Gastrocnemius medialis (tissue), 4 donors: ENCODE measurements at regions not wholly inside any gene's neighbourhood (a gene's known extent, or its start where the extent isn't known, plus 50 kb on each side); places are given as distances from the start of the nearest gene placed in this dataset.

Experiments used
- POLR2A ChIP-seq, 2 donors: fragments of 450-650 bp; IDR thresholded peaks; one replicate each; pipeline ENCODE4 v1.6.1; 2017; ENCODE audit warnings: antibody characterized with exemption in 2 of 2, mild to moderate bottlenecking in 2 of 2, moderate library complexity in 2 of 2
- TF ChIP-seq, protein P1 (sequence below), 5 experiments: fragments of 450-650 bp in 3 of 5; fragments of 200-600 bp in 2 of 5; sonication (generic) in 2 of 5; IDR thresholded peaks in 4 of 5; conservative IDR thresholded peaks in 1 of 5; 1 replicate in 4 of 5; 2 replicates in 1 of 5; pipeline ENCODE4 v1.5.1; 2016 to 2019; ENCODE audit warnings: antibody characterized with exemption in 5 of 5, mild to moderate bottlenecking in 3 of 5, moderate library complexity in 3 of 5

DNA sequence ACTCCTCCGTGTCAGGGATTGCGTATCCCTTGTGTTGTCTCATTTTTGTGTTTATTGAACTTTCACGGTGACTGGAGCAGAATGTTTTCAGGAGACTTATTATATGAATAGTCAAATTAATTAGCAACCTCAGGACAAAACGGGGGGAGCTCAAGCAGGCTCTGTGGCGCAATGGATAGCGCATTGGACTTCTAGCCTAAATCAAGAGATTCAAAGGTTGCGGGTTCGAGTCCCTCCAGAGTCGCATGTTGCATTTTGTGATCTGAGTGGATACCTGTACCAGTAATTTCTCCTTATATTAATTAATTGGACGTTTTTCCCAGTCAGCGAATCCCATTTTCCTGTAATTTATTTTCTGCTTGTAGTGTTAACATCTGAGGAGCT is 89.1 kb upstream of the ZNF184 start:
- TF ChIP-seq, protein P1, sequence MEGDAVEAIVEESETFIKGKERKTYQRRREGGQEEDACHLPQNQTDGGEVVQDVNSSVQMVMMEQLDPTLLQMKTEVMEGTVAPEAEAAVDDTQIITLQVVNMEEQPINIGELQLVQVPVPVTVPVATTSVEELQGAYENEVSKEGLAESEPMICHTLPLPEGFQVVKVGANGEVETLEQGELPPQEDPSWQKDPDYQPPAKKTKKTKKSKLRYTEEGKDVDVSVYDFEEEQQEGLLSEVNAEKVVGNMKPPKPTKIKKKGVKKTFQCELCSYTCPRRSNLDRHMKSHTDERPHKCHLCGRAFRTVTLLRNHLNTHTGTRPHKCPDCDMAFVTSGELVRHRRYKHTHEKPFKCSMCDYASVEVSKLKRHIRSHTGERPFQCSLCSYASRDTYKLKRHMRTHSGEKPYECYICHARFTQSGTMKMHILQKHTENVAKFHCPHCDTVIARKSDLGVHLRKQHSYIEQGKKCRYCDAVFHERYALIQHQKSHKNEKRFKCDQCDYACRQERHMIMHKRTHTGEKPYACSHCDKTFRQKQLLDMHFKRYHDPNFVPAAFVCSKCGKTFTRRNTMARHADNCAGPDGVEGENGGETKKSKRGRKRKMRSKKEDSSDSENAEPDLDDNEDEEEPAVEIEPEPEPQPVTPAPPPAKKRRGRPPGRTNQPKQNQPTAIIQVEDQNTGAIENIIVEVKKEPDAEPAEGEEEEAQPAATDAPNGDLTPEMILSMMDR (IDR thresholded peaks at IDR 0.05 in 4 of 5, conservative IDR thresholded peaks at IDR 0.05 in 1 of 5): no peak
- no peak for TF ChIP-seq POLR2A (IDR thresholded peaks at IDR 0.05)
